Liver (tissue), 3 donors: ENCODE measurements at regions not wholly inside any gene's neighbourhood (a gene's known extent, or its start where the extent isn't known, plus 50 kb on each side); places are given as distances from the start of the nearest gene placed in this dataset.

Source experiments
- CTCF ChIP-seq: fragments of 150-350 bp; IDR thresholded peaks from 2 replicates; pipeline ENCODE4 v1.5.1; 2017; ENCODE audit warnings: improper control_type of control experiment, low read depth, low read length; ENCODE audit not compliant: missing input control
- GABPA ChIP-seq, 2 donors: IDR thresholded peaks in 1 of 2; conservative IDR thresholded peaks in 1 of 2; 2 replicates each; pipeline ENCODE4 v1.6.1; 2016; ENCODE audit warnings: antibody characterized with exemption in 2 of 2, mild to moderate bottlenecking in 1 of 2, moderate library complexity in 1 of 2
- NR2F2 ChIP-seq: IDR thresholded peaks from 2 replicates; pipeline ENCODE4 v1.6.1; 2016; ENCODE audit warnings: antibody characterized with exemption
- RAD21 ChIP-seq, 2 donors: IDR thresholded peaks; 2 replicates each; pipeline ENCODE4 v1.6.1; 2016; ENCODE audit warnings: antibody characterized with exemption in 2 of 2, mild to moderate bottlenecking in 2 of 2
- RXRA ChIP-seq, 2 donors: IDR thresholded peaks; 2 replicates each; pipeline ENCODE4 v1.6.1; 2017 to 2018; ENCODE audit warnings: antibody characterized with exemption in 2 of 2, mild to moderate bottlenecking in 1 of 2
- TF ChIP-seq, protein P1 (sequence below): IDR thresholded peaks from 2 replicates; pipeline ENCODE4 v1.6.1; 2016; ENCODE audit warnings: antibody characterized with exemption, mild to moderate bottlenecking
- donor health status: healthy.
- donor health status: healthy.

GRCh38 chr16:50950955-50951354 lies 200.1 kb downstream of the SALL1 start:
- TF ChIP-seq NR2F2: no peak
- no peak for TF ChIP-seq CTCF
- TF ChIP-seq RXRA (IDR thresholded peaks at IDR 0.05): no peak
- no peak for TF ChIP-seq RAD21 (IDR thresholded peaks at IDR 0.05)
- TF ChIP-seq, protein P1, sequence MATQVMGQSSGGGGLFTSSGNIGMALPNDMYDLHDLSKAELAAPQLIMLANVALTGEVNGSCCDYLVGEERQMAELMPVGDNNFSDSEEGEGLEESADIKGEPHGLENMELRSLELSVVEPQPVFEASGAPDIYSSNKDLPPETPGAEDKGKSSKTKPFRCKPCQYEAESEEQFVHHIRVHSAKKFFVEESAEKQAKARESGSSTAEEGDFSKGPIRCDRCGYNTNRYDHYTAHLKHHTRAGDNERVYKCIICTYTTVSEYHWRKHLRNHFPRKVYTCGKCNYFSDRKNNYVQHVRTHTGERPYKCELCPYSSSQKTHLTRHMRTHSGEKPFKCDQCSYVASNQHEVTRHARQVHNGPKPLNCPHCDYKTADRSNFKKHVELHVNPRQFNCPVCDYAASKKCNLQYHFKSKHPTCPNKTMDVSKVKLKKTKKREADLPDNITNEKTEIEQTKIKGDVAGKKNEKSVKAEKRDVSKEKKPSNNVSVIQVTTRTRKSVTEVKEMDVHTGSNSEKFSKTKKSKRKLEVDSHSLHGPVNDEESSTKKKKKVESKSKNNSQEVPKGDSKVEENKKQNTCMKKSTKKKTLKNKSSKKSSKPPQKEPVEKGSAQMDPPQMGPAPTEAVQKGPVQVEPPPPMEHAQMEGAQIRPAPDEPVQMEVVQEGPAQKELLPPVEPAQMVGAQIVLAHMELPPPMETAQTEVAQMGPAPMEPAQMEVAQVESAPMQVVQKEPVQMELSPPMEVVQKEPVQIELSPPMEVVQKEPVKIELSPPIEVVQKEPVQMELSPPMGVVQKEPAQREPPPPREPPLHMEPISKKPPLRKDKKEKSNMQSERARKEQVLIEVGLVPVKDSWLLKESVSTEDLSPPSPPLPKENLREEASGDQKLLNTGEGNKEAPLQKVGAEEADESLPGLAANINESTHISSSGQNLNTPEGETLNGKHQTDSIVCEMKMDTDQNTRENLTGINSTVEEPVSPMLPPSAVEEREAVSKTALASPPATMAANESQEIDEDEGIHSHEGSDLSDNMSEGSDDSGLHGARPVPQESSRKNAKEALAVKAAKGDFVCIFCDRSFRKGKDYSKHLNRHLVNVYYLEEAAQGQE: no peak
- no peak for TF ChIP-seq GABPA (IDR thresholded peaks at IDR 0.05 in 1 of 2, conservative IDR thresholded peaks at IDR 0.05 in 1 of 2)
